HG03103 (cell line): ENCODE measurements at regions not wholly inside any gene's neighbourhood (a gene's known extent, or its start where the extent isn't known, plus 50 kb on each side); places are given as distances from the start of the nearest gene placed in this dataset.
A peak's percentile ranks its signal among the peaks of the same experiment; 100 is the strongest.

Experiments used
- ATAC-seq: cut with Tn5 transposase; IDR thresholded peaks from one replicate; pipeline ENCODE4 v1.9.1; 2021; ENCODE audit warnings: low read depth; ENCODE audit not compliant: unreplicated experiment

DNA sequence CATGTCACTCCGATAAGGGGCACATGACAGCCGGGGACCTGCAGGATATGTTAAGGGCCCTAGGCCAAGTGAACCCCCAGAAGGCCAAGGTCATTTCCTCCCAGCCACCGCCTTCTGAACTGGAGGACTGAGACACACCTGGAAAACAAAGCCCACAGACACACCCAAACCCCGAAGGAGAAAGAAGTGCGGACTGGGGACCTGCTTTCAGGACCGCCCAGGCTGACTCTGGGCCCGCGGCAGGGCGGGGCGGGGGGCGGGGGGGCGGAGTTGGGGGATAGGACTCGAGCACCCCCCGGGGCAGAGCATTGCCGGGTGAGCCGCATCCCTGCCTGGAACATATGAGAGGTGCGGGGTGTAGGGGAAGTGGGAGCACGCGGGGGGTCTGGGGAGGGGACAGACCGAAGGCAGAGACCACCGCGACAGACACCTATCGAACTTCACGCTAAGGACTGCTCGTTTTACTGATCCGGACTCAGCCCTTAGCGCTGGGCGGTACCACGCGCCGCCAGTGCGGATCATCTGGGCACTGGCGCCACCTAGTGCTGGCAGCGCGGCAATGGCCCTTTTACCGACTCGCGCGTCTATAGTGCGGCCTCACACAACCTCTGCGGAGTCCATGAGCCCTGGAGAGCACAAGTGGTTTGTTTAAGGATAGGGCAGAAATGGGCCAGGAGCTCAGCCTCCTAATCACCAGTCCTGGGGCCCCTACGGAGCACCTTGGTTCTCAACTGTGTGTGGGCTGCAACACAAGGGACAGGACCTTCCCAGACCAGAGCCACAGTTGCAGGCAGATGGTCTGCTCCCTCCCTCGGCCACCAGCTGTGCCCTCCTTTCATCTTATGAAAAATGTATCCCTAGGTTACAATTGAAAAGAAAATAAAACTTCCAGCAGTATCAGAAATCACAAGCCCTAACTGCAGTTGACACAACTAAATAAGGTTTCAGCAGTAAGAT, 157.6 kb downstream of the HERPUD2 start:
- peak; percentile 98 for ATAC-seq

DNA sequence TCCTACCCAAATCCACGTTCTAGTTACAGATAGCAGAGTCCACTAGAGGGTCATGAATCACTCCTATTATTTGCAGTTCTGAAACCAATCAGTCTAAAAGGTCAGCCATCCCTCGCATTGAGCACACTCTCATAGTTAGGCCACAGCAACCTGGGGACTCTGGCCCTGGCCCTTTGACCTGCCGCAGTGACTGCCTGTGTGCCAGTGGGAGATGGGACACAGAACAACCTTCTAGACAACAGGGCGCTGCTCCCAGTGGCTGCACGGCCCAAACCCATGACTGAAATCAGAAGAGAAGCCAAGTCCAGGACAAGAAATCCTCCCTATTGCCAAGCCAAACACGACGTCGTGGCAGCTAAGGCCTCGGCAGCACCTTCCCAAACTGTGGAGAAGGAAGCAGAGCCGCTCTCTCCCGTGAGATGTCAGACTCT, 158.5 kb downstream of the HERPUD2 start:
- no peak for ATAC-seq

DNA sequence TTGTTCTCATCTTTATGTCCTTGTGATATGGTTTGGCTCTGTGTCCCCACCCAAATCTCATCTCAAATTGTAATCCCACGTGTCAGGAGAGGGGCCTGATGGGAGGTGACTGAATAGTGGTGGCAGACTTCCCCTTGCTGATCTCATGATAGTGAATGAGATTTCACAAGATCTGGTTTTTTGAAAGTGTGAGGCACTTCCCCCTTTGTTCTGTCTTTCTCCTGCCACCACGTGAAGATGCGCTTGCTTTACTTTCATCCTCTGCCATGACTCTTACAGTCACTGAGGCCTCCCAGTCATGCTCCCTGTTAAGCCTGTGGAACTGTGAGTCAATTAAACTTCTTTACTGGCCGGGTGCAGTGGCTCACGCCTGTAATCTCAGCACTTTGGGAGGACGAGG, 161.0 kb downstream of the HERPUD2 start:
- ATAC-seq, result no peak

DNA sequence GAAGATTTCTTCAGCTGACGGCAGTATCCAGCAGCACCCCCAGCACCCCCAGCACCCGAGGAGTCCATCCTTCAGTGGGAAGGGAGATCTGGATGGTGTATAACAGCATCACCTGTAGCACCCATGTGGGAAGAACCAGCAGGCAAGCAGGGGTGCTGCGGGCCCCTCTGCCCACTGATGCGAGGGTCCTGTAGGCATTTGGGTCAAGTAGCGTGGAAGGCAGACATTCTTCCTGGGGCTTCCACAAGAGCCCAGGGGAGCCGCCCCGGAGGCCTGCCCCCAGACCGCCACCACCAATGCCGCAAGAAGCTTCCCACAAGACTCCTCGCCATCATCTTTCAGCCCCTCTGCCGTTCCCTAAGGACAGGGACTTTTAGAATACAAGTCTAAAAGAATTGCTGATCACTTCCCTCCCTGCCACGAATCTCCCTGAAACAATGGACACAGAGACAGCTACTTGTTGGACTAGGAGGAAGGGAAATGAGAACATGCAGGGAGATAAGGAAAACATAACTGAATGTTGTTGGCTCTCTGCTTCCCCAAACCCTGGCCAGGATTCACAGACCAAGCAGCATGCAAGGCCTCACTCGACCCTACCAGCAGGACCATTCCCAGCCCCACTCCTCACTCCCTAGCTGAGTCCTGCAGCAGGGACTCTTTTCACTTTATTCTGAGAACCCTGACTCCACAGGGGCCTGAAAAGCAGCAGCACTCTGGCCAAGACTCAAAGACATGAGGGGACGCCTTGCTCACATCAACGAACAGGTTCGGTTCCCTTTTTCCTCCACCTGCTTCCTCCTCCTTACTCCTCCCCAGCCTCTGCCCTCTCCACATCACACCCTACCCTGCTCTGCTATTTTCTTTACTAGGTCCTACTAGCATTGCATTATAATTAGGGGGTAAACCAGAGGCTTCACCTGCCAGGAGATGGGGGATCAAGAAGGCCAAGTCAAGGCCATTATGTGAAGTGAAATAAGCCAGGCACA, 164.5 kb downstream of the HERPUD2 start:
- ATAC-seq, result no peak

DNA sequence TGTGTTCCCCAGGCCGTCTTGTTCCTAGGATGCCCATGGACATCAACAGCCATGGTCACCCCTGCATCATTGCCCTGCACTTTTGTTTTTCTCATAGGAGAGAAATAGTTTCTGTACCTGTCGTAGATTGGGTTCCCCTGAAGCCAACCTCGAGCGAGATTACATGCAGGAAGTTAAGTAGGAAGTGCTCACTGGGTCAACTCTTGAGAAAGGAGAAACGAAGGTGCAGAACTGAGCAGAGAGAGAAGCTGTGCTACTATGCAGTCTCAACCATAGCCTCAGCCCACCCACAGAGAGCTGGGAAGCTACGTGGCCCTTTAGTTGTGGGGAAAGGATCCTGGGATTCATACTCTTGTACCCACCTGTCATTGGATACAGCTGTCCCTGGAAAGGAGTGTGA, 165.2 kb downstream of the HERPUD2 start:
- no peak for ATAC-seq

DNA sequence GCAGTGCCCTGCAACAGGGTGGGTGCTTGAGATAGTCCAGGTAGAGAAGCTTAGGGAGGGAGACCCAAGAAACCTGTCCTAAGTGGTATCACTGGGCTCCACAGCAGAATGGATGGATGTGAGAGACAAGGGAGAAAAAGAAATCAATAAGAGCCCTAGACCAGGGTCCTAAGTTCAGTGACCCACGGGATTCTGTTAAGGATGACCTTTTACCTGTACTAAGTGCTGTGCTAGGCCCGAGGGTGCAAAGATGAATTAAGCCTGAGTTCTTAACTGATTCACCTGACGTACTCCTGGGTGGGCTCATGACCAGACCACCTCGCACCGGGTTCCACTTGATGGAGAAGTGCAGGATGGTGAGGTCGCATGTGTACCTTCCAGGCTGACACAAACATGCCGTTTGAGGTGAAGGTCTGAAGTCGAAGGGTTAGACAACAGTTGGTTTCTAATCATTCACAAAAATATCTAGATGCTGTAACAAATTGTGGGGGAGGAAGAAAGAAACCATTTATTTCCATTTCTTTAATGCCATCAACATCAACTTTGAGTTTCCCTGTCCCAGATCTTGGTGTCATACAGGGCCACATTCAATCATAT, 166.5 kb downstream of the HERPUD2 start:
- no peak for ATAC-seq

DNA sequence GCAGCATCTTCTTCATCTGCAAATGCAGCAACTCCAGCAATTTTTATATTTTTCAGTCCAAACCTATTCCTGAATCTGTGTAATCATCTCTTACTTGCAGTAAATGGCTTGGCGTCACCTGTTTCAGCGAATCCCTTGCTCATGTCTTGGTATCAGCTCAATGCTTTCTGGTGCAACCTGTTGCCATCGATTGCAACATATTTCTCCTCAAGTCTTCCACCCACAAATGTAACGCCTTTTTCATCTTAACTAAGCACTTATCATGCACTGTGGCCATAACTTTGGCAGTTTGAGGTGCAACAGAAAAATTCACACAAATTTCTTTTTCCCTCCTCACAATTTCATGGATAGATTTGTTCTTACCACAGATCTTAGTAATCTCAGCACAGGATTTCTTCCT, 168.3 kb downstream of the HERPUD2 start:
- ATAC-seq, result no peak

DNA sequence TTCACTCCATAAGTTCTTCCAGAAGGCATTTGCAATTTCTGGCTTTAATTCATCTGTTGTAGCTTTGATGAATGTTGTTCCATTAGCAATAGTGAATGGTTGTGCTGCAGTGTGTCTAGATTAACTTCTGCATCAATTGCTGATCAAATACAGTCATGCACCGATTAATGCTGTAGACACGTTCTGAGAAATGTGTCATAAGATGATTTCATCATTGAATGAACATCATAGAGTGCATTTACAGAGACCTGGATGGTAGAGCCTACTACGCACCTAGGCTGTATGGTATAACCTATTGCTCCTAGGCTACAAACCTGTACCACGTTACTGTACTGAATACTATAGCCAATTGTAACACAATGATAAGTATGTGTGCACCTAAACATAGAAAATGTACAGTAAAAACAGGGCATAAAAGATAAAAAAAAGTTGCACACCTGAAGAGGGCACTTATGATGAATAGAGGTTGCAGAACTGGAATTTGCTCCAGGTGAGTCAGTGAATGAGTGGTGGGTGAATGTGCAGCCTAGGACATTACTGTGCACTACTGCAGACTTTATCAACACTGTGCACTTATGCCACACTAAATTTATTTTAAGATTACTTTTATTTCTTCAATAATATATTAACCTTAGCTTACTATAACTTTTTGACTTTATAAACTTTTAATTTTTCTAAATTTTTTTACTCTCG, 170.7 kb downstream of the HERPUD2 start:
- no peak for ATAC-seq

DNA sequence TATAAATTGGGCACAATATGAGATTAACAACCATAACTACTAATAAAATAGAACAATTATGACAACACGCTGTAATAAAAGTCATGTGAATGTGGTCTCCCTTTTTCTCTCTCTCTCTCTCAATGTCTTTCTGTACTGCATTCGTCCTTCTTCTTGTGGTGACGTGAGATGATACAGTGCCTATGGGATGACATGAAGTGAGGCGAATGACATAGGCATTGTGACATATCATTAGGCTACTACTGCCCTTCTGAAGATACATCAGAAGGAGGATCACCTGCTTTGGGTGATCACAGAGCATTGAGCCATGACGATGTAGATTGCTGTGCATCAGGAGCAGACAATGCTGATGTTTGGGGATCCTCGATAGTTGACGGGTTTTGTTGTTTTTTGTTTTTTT, 171.6 kb downstream of the HERPUD2 start:
- no peak for ATAC-seq

DNA sequence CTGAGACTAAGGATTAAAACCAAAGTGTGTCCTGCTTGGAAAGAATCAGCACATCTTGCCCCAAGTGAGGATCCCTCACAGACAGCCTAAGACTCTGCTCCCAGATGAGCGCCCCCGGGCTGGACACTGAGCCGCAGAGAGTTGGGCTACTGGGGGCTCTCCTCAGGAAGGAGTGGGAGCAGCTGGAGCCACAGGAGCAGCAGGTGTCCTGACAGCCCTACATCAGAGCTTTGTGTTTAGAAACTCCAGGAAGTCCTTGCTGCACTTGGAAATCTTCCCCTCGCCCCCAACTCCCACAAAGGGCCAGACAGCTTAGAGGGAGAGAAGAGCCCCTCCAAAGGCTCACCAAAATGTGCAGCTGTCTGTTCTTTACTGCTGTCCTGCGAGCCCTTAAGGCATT, 172.2 kb downstream of the HERPUD2 start:
- ATAC-seq, result no peak

DNA sequence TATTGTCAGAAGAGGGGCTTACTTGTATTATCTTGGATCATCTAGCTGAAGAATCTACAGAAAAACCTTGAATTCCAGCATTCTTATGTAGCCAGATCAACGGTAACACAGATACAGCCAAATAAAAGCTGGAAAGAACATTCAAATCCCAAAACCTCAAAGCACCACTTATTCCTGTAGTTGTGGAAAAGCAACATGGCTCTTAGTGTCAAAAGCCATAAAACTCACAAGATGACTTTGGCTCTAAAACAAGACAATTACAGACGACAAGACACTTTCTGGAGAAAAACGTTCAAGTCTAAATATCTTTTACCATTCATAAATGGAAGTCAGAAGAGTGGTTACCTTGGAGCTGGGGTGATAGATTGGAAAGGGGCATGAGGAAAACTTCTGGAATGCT, 173.0 kb downstream of the HERPUD2 start:
- ATAC-seq, result no peak

DNA sequence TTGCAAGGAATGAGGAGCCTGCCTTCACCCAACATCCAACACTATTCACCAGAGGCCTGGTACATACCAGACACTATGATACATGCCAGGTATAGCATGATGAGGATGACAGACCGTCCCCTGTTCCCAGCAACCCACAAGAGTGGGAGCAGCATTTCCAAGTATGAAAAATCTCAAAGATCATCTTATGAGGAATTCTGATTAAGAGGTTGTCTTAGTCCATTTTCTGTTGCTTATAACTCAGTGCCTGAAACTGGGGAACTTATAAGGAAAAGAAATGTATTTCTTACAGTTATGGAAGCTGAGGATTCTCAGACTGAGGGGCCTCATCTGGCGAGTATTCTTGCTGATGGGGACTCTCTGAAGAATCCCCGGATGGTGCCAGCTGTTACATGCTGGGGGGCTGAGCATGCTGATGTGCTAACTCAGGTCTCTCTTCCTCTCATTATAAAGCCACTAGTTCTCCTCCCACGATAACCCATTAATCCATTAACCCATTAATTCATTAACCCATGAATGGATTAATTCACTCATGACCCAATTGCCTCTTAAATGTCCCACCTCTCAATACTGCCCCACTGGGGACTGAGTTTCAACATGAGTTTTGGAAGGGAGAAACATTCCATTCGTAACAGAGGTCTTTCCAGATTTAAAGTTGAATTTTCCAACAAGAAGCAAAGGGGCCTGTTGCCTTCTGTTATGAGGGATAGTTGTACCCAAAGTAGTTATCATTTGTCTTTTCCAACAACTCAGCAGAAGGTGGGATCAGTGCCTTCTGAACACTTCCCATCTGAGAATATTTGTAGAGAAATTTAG, 173.9 kb downstream of the HERPUD2 start:
- no peak for ATAC-seq

DNA sequence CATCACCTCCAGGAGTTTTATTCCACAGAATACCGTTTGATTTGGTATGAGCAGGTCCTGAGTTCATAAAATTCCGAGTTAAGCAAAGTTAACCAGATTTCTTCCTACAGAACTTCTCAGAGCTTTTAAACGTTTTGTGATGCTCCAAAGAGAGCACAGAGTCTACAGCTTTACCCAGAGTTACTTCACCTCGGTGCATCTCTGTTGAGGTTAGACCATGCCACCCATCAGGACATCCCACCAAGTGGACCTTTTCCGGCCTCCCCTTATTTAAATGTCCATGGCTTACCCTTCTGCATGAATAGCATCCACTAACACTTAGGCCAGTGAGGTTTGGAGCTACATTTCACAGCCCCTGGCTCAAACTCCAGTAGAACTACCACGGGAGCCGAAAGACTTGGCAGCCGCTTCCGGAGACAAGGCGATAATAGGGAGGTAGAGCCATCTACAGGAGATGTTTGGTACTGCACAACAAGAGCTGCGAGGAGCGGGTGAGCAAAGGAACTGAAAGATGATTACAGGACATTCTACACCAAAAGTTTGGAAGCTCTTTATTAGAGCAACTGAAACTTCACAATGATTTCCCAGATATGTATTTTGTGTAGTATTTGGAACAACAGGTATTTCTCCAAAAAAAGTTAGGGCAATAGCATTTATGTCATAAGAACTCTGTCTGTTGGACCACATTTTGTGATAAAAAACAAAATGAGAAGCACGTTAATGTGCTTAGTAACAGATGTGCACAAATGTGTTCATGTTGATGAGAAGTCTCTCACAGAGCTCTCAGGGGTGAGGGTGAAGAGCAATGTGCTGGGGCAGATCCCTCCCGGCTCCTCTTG, 174.7 kb downstream of the HERPUD2 start:
- peak; percentile 94 for ATAC-seq

DNA sequence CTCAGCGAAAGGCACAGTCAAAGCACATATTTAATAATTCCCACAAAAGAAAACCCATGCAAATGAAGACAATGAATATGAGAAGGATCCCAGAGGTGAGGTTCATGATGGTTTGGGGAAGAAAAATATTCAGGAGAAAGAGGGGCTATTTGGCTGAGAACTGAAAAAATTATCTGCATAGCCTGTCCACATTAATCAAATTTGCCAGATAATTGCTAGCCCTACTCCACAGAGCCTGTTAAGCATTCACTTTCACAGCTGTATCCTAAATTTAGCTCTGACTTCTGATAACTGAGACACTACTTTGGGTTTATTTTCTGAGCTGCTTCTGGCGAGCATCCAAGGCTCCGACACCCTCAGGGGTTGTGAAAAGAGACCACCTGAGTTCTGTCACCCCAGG, 176.2 kb downstream of the HERPUD2 start:
- no peak for ATAC-seq

DNA sequence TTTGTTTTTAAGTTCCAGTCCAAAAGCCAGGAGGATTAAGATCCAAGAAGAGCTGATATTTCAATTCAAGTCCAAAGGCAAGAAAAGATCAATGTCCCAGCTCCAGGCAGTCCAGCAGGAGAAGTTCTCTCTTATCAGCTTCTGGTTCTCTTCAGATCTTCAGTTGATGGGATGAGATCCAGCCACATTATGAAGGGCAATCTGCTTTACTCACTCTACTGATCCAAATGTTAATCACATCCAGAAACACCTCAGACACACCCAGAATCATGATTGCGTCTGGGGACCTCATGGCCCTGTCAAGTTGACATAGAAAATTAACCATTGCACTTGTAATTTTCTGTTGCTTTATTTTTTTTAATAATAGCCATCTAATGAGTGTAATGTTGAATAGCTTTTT, 178.4 kb downstream of the HERPUD2 start:
- ATAC-seq, result no peak

DNA sequence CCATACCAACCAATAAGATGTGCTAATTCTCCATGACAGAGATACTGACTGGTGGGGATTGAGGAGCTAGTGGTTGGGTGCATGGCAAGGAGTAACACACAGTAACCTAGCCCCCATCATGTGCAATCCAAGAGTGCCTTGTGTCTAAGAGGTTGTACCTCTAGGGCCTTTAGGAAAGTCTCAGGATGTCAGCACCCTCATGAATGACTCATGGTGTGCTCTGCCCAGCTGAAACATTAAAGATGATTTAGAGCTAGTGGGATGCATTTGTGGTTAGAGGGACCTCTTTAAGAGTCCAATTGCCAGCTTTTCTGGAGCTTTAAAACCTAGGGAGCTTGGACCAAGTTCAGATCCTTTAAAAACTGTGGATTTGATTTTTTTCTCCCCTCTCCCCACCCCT, 181.1 kb downstream of the HERPUD2 start:
- ATAC-seq, result no peak

DNA sequence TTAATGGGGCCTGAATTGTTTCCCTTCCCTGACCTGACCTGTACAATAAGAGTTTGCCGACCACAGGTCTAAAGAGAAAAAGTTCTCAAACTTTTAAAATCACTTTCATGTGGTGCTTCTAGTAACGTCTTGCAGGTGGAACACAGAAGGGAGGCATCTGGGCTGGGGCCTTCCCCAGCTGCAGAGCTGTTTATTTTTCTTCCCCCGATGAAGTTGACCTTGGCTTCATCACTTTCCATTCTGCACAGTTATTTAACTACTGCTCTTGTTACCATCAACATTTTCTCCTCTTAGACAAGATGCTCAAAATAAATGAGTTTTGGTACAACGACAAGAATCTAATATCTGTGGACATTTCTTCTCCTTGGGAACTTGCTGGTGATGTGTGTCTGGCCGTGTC, 181.7 kb downstream of the HERPUD2 start:
- no peak for ATAC-seq

DNA sequence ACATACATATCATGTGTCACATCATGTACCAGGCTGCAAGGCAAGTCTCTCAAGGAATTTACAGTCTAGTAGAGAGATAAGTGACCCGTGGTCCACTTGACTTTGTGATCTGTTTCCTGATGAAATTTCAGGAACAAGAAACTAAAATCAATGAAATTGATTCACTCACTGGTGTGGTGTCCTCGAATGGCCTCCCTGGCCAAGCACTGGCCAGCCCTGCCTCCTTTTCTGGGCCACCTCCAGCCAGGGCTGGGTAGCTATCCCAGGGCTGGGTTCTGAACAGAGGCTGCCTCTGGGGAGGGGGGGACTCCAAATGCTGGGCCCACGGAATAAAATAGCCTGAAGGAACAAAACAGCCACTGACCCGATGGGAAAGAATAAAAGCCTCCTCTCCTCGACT, 182.2 kb downstream of the HERPUD2 start:
- ATAC-seq, result no peak
